ENCODE measurements at regions not wholly inside any gene's neighbourhood (a gene's known extent, or its start where the extent isn't known, plus 50 kb on each side); places are given as distances from the start of the nearest gene placed in this dataset.

DNA sequence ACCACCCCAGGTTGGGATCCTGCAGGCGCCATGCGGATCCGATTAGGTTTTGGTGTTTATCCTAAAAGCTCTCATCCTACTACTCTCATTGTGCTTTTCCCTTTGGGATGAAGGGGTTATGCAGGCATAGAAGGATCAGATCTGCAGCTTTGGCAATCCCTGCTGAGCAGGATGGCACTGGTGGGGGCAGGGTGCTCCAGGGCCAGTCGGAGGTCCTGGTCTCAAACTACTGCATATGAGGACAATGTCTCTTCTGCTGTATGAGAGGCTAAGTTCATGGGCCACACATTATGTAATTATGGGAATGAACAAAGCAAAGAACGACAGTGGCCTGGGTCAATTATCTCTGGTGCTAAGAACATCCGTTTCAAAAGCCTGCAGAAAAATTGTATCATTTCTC is 334.2 kb downstream of the IRX1 start:
- ATAC-seq (ENCODE audit: low read depth) (no peak), DNase-seq (ENCODE audit: low spot score) (no peak)
- H3K4me3 ChIP-seq (ENCODE audit: severe bottlenecking) = no peak overlapping the region
- H3K27me3 ChIP-seq (ENCODE audit: insufficient read depth, poor library complexity, severe bottlenecking) = no peaks in the 10 kb centered on the region
- H3K4me1 ChIP-seq (ENCODE audit: insufficient read depth, poor library complexity, severe bottlenecking) = no peaks in the 10 kb centered on the region
- TF ChIP-seq, protein P1, sequence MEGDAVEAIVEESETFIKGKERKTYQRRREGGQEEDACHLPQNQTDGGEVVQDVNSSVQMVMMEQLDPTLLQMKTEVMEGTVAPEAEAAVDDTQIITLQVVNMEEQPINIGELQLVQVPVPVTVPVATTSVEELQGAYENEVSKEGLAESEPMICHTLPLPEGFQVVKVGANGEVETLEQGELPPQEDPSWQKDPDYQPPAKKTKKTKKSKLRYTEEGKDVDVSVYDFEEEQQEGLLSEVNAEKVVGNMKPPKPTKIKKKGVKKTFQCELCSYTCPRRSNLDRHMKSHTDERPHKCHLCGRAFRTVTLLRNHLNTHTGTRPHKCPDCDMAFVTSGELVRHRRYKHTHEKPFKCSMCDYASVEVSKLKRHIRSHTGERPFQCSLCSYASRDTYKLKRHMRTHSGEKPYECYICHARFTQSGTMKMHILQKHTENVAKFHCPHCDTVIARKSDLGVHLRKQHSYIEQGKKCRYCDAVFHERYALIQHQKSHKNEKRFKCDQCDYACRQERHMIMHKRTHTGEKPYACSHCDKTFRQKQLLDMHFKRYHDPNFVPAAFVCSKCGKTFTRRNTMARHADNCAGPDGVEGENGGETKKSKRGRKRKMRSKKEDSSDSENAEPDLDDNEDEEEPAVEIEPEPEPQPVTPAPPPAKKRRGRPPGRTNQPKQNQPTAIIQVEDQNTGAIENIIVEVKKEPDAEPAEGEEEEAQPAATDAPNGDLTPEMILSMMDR (IDR thresholded peaks at IDR 0.05; ENCODE audit: poor library complexity, severe bottlenecking) = no peak
- H3K9me3 ChIP-seq (ENCODE audit: severe bottlenecking) = peaks cover 2% of the 10 kb centered on the region
- H3K36me3 ChIP-seq (ENCODE audit: low read depth) = no peaks in the 10 kb centered on the region
- no peak overlapping the region for H3K27ac ChIP-seq (ENCODE audit: poor library complexity, severe bottlenecking)

DNA sequence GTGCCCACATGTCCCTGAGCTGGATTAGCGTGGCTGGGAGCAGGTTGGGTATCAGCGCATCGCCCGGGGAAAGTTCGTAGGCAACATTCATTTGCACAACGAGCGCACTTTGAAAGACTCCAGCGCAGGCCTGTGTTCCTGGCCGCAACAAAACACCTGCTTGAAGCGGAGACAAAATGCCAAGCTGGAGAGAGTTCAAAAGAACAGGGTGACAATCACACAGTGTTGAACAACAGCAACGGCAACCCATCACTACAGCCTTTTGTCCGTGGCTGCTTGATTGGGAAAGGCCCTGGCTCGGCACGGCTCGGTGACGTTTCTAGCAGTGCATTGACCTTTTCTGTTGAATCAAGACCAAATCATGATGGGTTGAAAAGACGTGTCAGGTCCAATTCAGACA is 336.3 kb downstream of the IRX1 start:
- no peaks in the 10 kb centered on the region for H3K4me1 ChIP-seq (ENCODE audit: insufficient read depth, poor library complexity, severe bottlenecking)
- no peak overlapping the region for H3K4me3 ChIP-seq (ENCODE audit: severe bottlenecking)
- ATAC-seq (ENCODE audit: low read depth) (no peak), DNase-seq (ENCODE audit: low spot score) (no peak)
- no peaks in the 10 kb centered on the region for H3K27me3 ChIP-seq (ENCODE audit: insufficient read depth, poor library complexity, severe bottlenecking)
- H3K9me3 ChIP-seq (ENCODE audit: severe bottlenecking) = peaks cover 2% of the 10 kb centered on the region
- H3K36me3 ChIP-seq (ENCODE audit: low read depth) = no peaks in the 10 kb centered on the region
- TF ChIP-seq, protein P1 (IDR thresholded peaks at IDR 0.05; ENCODE audit: poor library complexity, severe bottlenecking) = no peak
- H3K27ac ChIP-seq (ENCODE audit: poor library complexity, severe bottlenecking) = no peak overlapping the region

DNA sequence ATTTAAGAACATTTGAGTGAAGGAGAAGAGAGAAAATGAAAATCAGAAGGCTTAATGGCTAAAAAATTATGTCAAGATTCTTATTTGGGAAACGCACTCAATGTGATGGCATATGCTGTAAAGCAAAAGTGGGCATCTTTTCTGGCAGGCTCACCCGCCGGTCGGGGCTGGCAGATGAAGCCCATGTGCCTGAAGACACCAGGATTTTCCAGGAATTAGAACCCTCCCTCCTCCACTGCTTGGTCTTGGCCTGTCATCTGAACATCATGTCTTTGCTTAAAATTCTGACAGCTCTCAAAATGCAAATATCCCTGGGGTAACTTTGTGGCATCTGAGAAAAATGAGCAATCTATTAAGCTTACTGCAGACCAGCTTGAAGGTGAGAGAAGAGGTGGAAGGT is 337.9 kb downstream of the IRX1 start:
- no peaks in the 10 kb centered on the region for H3K4me1 ChIP-seq (ENCODE audit: insufficient read depth, poor library complexity, severe bottlenecking)
- ATAC-seq (ENCODE audit: low read depth) (no peak), DNase-seq (ENCODE audit: low spot score) (no peak)
- no peak overlapping the region for H3K4me3 ChIP-seq (ENCODE audit: severe bottlenecking)
- H3K27ac ChIP-seq (ENCODE audit: poor library complexity, severe bottlenecking) = no peak overlapping the region
- H3K27me3 ChIP-seq (ENCODE audit: insufficient read depth, poor library complexity, severe bottlenecking) = no peaks in the 10 kb centered on the region
- TF ChIP-seq, protein P1 (IDR thresholded peaks at IDR 0.05; ENCODE audit: poor library complexity, severe bottlenecking) = no peak
- H3K36me3 ChIP-seq (ENCODE audit: low read depth) = no peaks in the 10 kb centered on the region
- H3K9me3 ChIP-seq (ENCODE audit: severe bottlenecking) = peaks cover 2% of the 10 kb centered on the region

DNA sequence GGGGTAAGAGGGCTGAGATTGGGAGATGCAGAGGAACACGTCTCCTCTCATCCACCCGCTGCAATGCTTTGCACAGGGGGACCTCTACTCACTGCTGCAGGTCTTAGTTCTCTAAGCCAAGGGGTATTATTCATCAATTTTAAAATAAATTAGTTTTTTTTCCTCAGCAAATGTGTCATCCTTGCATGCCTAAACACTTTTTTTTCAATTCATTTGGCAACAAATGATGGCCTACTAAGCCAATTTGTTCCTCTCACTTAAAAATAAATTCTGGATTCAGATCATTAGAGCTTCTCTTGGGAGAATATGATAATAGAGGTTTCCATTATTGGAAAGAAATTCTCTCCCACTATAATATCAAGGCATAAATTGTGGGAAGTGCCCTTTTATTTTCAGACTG is 338.3 kb downstream of the IRX1 start:
- ATAC-seq (ENCODE audit: low read depth) (no peak), DNase-seq (ENCODE audit: low spot score) (no peak)
- H3K27me3 ChIP-seq (ENCODE audit: insufficient read depth, poor library complexity, severe bottlenecking) = no peaks in the 10 kb centered on the region
- TF ChIP-seq, protein P1 (IDR thresholded peaks at IDR 0.05; ENCODE audit: poor library complexity, severe bottlenecking) = no peak
- no peak overlapping the region for H3K4me3 ChIP-seq (ENCODE audit: severe bottlenecking)
- H3K4me1 ChIP-seq (ENCODE audit: insufficient read depth, poor library complexity, severe bottlenecking) = no peaks in the 10 kb centered on the region
- peaks cover 2% of the 10 kb centered on the region for H3K9me3 ChIP-seq (ENCODE audit: severe bottlenecking)
- H3K36me3 ChIP-seq (ENCODE audit: low read depth) = no peaks in the 10 kb centered on the region
- H3K27ac ChIP-seq (ENCODE audit: poor library complexity, severe bottlenecking) = no peak overlapping the region

DNA sequence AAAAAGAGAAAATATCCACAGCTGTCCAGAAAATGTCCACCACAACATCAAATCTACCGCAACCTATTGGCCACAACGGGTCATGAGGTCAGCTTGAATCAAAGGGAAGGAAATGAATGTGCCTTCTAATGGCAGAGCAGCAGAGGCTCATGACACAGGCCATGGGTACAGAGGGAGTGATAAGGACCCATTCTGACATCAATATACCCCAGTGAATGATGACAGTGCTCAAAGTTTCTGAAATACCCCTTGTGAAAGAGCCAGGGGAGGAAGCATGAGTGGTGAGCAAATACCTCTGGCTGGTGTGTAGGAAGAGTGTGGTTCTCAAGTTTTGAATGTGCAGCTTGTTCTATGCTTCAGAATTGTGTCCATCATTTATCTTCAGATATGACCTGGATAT is 348.2 kb downstream of the IRX1 start:
- Histone ChIP-seq H3K9me3 (ENCODE audit: severe bottlenecking) (no peaks in the 10 kb centered on the region), H3K27ac (ENCODE audit: poor library complexity, severe bottlenecking) (no peak overlapping the region), H3K4me1 (ENCODE audit: insufficient read depth, poor library complexity, severe bottlenecking) (no peaks in the 10 kb centered on the region), H3K27me3 (ENCODE audit: insufficient read depth, poor library complexity, severe bottlenecking) (no peaks in the 10 kb centered on the region), H3K4me3 (ENCODE audit: severe bottlenecking) (no peak overlapping the region), H3K36me3 (ENCODE audit: low read depth) (no peaks in the 10 kb centered on the region)
- TF ChIP-seq, protein P1 (IDR thresholded peaks at IDR 0.05; ENCODE audit: poor library complexity, severe bottlenecking) = no peak
- DNase-seq (ENCODE audit: low spot score) = no peak
- ATAC-seq (ENCODE audit: low read depth) = no peak
